HG02798 (cell line): ENCODE measurements at regions not wholly inside any gene's neighbourhood (a gene's known extent, or its start where the extent isn't known, plus 50 kb on each side); places are given as distances from the start of the nearest gene placed in this dataset.

Experiments
- ATAC-seq: cut with Tn5 transposase; IDR thresholded peaks from one replicate; pipeline ENCODE4 v1.9.1; 2021; ENCODE audit warnings: mild to moderate bottlenecking; ENCODE audit not compliant: unreplicated experiment, poor library complexity

GRCh38 chr3:148585671-148586379 is 111.9 kb upstream of the AGTR1 start:
- ATAC-seq, result no peak

- no peak for ATAC-seq
These were observed 109.4 kb upstream of the AGTR1 start for GRCh38 chr3:148588291-148588690.

- ATAC-seq, result no peak
These were observed 106.2 kb upstream of the AGTR1 start for GRCh38 chr3:148591525-148591924.

- no peak for ATAC-seq
These were observed 99.1 kb upstream of the AGTR1 start for GRCh38 chr3:148598619-148599018.

GRCh38 chr3:148599481-148599880 is 98.2 kb upstream of the AGTR1 start:
- no peak for ATAC-seq

- ATAC-seq, result no peak
These were observed 97.3 kb upstream of the AGTR1 start for GRCh38 chr3:148600440-148600839.

GRCh38 chr3:148600902-148601765 is 96.6 kb upstream of the AGTR1 start:
- ATAC-seq, result no peak

- ATAC-seq, result no peak
These were observed 95.7 kb upstream of the AGTR1 start for GRCh38 chr3:148601766-148602685.

GRCh38 chr3:148604270-148605085 is 93.2 kb upstream of the AGTR1 start:
- ATAC-seq, result no peak

- ATAC-seq, result no peak
These were observed 92.2 kb upstream of the AGTR1 start for GRCh38 chr3:148605521-148605920.

- no peak for ATAC-seq
These were observed 90.7 kb upstream of the AGTR1 start for GRCh38 chr3:148606979-148607378.

GRCh38 chr3:148607491-148607890 is 90.2 kb upstream of the AGTR1 start:
- no peak for ATAC-seq

- no peak for ATAC-seq
These were observed 85.4 kb upstream of the AGTR1 start for GRCh38 chr3:148612278-148612677.

- no peak for ATAC-seq
These were observed 82.3 kb upstream of the AGTR1 start for GRCh38 chr3:148615382-148615781.

GRCh38 chr3:148625095-148625736 is 72.5 kb upstream of the AGTR1 start:
- ATAC-seq, result no peak

GRCh38 chr3:148625991-148626390 is 71.7 kb upstream of the AGTR1 start:
- ATAC-seq, result no peak

GRCh38 chr3:148629006-148629405 is 68.7 kb upstream of the AGTR1 start:
- no peak for ATAC-seq

- no peak for ATAC-seq
These were observed 66.4 kb upstream of the AGTR1 start for GRCh38 chr3:148631124-148631903.

GRCh38 chr3:148641722-148642121 is 56.0 kb upstream of the AGTR1 start:
- no peak for ATAC-seq
